Esophagus squamous epithelium (tissue), 4 donors: ENCODE measurements at regions not wholly inside any gene's neighbourhood (a gene's known extent, or its start where the extent isn't known, plus 50 kb on each side); places are given as distances from the start of the nearest gene placed in this dataset.

Experiments used
- POLR2A ChIP-seq, 4 donors: fragments of 450-650 bp; IDR thresholded peaks; one replicate each; pipeline ENCODE4 v1.6.1; 2017; ENCODE audit warnings: antibody characterized with exemption in 4 of 4, mild to moderate bottlenecking in 4 of 4, moderate library complexity in 3 of 4
- TF ChIP-seq, protein P1 (sequence below), 6 experiments: fragments of 450-650 bp in 4 of 6; fragments of 200-600 bp in 2 of 6; sonication (generic) in 2 of 6; IDR thresholded peaks; one replicate each; pipeline ENCODE4 v1.5.1; 2016 to 2019; ENCODE audit warnings: antibody characterized with exemption in 6 of 6, mild to moderate bottlenecking in 4 of 6, moderate library complexity in 4 of 6

DNA sequence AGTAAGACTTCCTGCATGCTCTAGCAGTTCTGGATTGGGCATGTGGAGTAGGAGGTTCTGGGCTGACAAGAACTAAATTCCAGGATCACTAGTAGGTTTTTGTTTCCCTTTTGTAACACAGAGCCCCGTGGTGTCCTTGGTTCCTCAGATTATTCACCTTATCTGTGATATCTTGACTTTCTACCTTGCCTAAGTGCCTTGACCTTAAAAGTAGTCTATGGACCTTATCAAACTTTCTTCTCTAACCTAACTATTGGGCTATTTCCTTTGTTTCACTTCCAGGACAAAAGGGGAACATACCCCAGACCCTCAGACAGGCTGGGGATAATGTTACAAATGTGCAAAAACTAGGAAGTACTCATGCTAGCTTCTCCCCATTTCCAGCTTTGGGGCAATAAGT lies 595.3 kb downstream of the PSAT1 start:
- TF ChIP-seq, protein P1, sequence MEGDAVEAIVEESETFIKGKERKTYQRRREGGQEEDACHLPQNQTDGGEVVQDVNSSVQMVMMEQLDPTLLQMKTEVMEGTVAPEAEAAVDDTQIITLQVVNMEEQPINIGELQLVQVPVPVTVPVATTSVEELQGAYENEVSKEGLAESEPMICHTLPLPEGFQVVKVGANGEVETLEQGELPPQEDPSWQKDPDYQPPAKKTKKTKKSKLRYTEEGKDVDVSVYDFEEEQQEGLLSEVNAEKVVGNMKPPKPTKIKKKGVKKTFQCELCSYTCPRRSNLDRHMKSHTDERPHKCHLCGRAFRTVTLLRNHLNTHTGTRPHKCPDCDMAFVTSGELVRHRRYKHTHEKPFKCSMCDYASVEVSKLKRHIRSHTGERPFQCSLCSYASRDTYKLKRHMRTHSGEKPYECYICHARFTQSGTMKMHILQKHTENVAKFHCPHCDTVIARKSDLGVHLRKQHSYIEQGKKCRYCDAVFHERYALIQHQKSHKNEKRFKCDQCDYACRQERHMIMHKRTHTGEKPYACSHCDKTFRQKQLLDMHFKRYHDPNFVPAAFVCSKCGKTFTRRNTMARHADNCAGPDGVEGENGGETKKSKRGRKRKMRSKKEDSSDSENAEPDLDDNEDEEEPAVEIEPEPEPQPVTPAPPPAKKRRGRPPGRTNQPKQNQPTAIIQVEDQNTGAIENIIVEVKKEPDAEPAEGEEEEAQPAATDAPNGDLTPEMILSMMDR (IDR thresholded peaks at IDR 0.05) = no peak
- no peak for TF ChIP-seq POLR2A (IDR thresholded peaks at IDR 0.05)
